ENCODE measurements at regions not wholly inside any gene's neighbourhood (a gene's known extent, or its start where the extent isn't known, plus 50 kb on each side); places are given as distances from the start of the nearest gene placed in this dataset.

DNA sequence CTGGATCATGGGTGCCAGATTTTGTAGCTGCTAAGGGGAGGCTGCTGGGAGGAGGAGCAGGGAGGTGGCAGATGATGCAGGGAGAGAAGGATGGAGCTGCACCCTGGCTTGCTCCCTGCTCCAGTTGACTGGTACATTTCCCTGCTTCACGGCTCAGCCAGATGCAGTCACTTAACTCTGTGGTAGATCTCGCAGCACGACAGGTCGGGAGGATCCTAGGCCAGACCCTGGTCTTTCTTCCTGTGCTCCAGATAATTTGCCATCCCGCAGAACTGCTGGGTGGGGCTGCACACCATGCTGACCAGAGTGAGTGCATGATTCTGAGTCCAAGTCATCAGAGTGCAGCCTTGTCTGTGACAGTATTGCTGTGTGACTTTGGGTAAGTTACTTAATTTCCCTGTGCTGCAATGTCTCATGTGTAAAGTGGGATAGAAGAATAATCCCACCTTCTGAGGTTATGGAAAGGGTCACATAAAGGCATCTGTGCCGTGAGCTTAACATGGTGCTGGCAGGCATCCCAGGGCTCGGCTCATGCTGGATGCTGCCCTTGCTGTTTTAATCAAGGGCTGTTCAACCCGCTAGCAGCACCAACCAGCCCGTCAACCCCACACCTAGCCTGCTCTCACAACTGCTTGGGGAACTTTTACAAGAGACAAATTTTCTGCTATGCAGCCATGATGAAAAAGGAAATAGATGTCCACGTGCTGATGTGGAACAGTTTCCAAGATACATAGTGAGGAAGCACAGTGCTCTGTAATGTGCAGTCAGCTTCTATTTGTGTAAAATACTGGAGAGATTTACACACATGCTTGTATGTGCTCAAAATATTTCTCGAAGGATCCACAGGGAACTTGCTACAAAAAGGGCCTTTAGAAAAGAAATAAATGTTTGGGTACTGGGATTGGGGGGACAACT is 257.9 kb downstream of the CDH26 start:
- Histone ChIP-seq H3K9ac (ENCODE audit: low read length) (no peak overlapping the region), H3K79me2 (ENCODE audit: low read length) (no peaks in the 10 kb centered on the region), H3K27me3 (replicated peaks; ENCODE audit: insufficient read depth, low read length) (no peaks in the 10 kb centered on the region), H3K4me3 (ENCODE audit: low read length) (no peak overlapping the region), H3K9me3 (replicated peaks; ENCODE audit: insufficient read depth, low read length) (no peaks in the 10 kb centered on the region), H2AFZ (ENCODE audit: low read length) (no peak overlapping the region), H3K4me1 (ENCODE audit: low read length) (no peaks in the 10 kb centered on the region), H3K9me2 (replicated peaks; ENCODE audit: insufficient read depth, low read length) (no peaks in the 10 kb centered on the region), H3K27ac (ENCODE audit: low read length) (no peak overlapping the region), H3F3A (ENCODE audit: insufficient read depth, low read length) (no peaks in the 10 kb centered on the region), H3K36me3 (replicated peaks; ENCODE audit: insufficient read depth, low read length) (no peaks in the 10 kb centered on the region), H4K20me1 (ENCODE audit: insufficient read depth, low read length) (no peaks in the 10 kb centered on the region), H3K4me2 (ENCODE audit: low read depth, low read length) (no peak overlapping the region)
- no peak for DNase-seq
- TF ChIP-seq, protein P1, sequence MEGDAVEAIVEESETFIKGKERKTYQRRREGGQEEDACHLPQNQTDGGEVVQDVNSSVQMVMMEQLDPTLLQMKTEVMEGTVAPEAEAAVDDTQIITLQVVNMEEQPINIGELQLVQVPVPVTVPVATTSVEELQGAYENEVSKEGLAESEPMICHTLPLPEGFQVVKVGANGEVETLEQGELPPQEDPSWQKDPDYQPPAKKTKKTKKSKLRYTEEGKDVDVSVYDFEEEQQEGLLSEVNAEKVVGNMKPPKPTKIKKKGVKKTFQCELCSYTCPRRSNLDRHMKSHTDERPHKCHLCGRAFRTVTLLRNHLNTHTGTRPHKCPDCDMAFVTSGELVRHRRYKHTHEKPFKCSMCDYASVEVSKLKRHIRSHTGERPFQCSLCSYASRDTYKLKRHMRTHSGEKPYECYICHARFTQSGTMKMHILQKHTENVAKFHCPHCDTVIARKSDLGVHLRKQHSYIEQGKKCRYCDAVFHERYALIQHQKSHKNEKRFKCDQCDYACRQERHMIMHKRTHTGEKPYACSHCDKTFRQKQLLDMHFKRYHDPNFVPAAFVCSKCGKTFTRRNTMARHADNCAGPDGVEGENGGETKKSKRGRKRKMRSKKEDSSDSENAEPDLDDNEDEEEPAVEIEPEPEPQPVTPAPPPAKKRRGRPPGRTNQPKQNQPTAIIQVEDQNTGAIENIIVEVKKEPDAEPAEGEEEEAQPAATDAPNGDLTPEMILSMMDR (IDR thresholded peaks at IDR 0.05; ENCODE audit: low read length): no peak
- TF ChIP-seq EZH2phosphoT487 (IDR thresholded peaks at IDR 0.05; ENCODE audit: low read length) (no peak), EZH2 (optimal IDR thresholded peaks at IDR 0.05; ENCODE audit: low read depth, low read length) (no peak)

- Histone ChIP-seq H3K4me3 (ENCODE audit: low read length) (no peak overlapping the region), H3K9ac (ENCODE audit: low read length) (no peak overlapping the region), H3K36me3 (replicated peaks; ENCODE audit: insufficient read depth, low read length) (no peaks in the 10 kb centered on the region), H3K9me3 (replicated peaks; ENCODE audit: insufficient read depth, low read length) (no peaks in the 10 kb centered on the region), H3K27ac (ENCODE audit: low read length) (no peak overlapping the region), H3F3A (ENCODE audit: insufficient read depth, low read length) (no peaks in the 10 kb centered on the region), H3K9me2 (replicated peaks; ENCODE audit: insufficient read depth, low read length) (no peaks in the 10 kb centered on the region), H4K20me1 (ENCODE audit: insufficient read depth, low read length) (no peaks in the 10 kb centered on the region), H3K27me3 (replicated peaks; ENCODE audit: insufficient read depth, low read length) (no peaks in the 10 kb centered on the region), H2AFZ (ENCODE audit: low read length) (no peak overlapping the region), H3K4me1 (ENCODE audit: low read length) (no peaks in the 10 kb centered on the region), H3K79me2 (ENCODE audit: low read length) (no peaks in the 10 kb centered on the region), H3K4me2 (ENCODE audit: low read depth, low read length) (no peak overlapping the region)
- DNase-seq: no peak
- TF ChIP-seq, protein P1 (IDR thresholded peaks at IDR 0.05; ENCODE audit: low read length): no peak
- TF ChIP-seq EZH2 (optimal IDR thresholded peaks at IDR 0.05; ENCODE audit: low read depth, low read length): no peak
- TF ChIP-seq EZH2phosphoT487 (IDR thresholded peaks at IDR 0.05; ENCODE audit: low read length): no peak
These were observed 261.0 kb downstream of the CDH26 start for GRCh38 chr20:60219231-60219630.

DNA sequence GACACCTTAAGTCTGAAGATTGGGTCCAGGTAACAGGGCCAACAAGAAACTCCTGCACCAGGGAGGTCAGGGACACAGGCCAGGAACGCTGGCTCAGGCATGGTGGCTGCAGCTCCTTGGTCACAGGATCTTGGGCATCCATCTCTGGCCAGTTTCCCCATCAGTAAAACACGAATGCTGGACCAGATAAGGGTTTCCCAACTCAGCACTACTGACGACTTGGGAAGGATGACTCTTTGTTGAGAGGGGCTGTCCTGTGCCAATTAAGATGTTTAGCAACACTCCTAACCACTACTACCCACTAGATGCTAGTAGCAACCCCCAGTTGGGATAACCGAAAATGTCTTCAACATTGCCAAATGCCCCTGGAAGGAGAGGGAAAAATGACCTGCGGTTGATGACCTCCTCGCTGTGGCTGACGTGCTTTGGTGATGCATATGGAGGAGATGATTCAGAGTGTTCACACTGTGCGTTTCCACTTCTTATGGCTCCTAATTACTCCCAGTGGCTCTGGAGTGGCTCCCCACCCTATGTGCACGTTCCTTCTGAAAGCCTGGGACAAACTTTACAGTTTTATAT is 261.9 kb downstream of the CDH26 start:
- no peak overlapping the region for H3K4me3 ChIP-seq (ENCODE audit: low read length)
- no peaks in the 10 kb centered on the region for H4K20me1 ChIP-seq (ENCODE audit: insufficient read depth, low read length)
- H3K27me3 ChIP-seq (replicated peaks; ENCODE audit: insufficient read depth, low read length): no peaks in the 10 kb centered on the region
- H3K4me2 ChIP-seq (ENCODE audit: low read depth, low read length): no peak overlapping the region
- H3K9me2 ChIP-seq (replicated peaks; ENCODE audit: insufficient read depth, low read length): no peaks in the 10 kb centered on the region
- no peaks in the 10 kb centered on the region for H3F3A ChIP-seq (ENCODE audit: insufficient read depth, low read length)
- H2AFZ ChIP-seq (ENCODE audit: low read length): no peak overlapping the region
- no peak for DNase-seq
- TF ChIP-seq, protein P1 (IDR thresholded peaks at IDR 0.05; ENCODE audit: low read length): no peak
- TF ChIP-seq EZH2 (optimal IDR thresholded peaks at IDR 0.05; ENCODE audit: low read depth, low read length): no peak
- no peak for TF ChIP-seq EZH2phosphoT487 (IDR thresholded peaks at IDR 0.05; ENCODE audit: low read length)
- no peak overlapping the region for H3K9ac ChIP-seq (ENCODE audit: low read length)
- H3K36me3 ChIP-seq (replicated peaks; ENCODE audit: insufficient read depth, low read length): no peaks in the 10 kb centered on the region
- H3K4me1 ChIP-seq (ENCODE audit: low read length): no peaks in the 10 kb centered on the region
- no peaks in the 10 kb centered on the region for H3K9me3 ChIP-seq (replicated peaks; ENCODE audit: insufficient read depth, low read length)
- H3K27ac ChIP-seq (ENCODE audit: low read length): no peak overlapping the region
- H3K79me2 ChIP-seq (ENCODE audit: low read length): no peaks in the 10 kb centered on the region
